ENCODE measurements at regions not wholly inside any gene's neighbourhood (a gene's known extent, or its start where the extent isn't known, plus 50 kb on each side); places are given as distances from the start of the nearest gene placed in this dataset.

DNA sequence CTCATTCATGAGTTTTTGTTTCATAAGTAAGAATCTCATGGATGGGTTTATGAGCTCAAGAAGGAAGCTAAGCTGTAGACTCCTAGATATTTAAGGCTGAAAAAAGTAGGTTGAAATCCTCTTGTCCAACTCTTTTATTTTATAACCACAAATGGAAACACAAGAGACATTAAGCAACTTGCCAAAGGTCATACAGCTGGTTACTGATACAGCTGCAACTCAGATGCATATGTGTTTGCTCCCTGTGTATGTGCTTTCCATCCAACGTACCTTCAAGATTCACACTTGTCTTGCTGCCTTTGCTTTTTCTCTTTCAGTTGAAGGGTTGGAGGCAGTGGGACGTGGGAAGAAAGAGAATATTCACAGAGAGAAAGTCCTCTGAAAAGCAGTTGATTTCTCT, 153.5 kb upstream of the STMND1 start:
- peak overlapping the region; percentile 99 for H3K27ac Mint-ChIP-seq
- H3K9me3 Mint-ChIP-seq, result peaks cover 8% of the 10 kb centered on the region; the same call in 1 of the 2 replicates
- no peaks in the 10 kb centered on the region for H3K36me3 Mint-ChIP-seq (ENCODE audit: low read depth)
- DNase-seq, result no peak
- H3K4me1 Mint-ChIP-seq (ENCODE audit: low read depth), result peaks cover 80% of the 10 kb centered on the region
- TF ChIP-seq CTCF (IDR thresholded peaks at IDR 0.05), result no peak
- no peaks in the 10 kb centered on the region; the same call in 1 of the 2 replicates for H3K27me3 Mint-ChIP-seq (ENCODE audit: insufficient read depth)
- H3K4me3 Mint-ChIP-seq, result peak overlapping the region; percentile 81

DNA sequence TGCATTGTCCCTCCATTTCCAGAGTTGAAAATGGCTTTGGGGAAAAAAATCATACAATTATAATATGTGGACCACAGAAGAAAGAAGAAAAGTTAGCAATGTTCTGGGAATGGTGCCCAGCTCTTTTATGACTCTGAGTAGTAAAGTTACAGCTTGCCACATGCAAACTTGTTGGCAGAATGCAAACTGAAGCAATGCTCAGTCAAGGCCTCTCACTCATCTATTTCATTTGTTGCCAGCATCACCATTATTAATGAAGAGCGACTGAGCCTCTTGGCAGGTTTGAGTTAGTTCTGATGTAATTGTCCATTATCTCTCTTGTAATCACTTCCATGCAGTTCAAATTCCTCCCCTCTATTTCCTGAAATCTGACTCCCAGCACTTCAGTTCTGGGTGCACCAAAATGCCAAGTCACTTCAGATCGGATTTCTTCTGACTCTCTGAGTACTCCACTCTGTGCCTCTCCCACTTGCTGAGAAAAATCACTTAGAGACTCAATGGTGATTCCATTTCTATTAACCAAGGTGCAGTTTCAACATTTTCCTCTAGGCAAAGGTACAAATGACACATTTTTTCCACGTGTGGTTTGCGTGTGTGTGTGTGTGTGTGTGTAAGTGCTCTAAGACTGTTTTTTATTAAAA, 154.4 kb upstream of the STMND1 start:
- peak overlapping the region; percentile 81 for H3K4me3 Mint-ChIP-seq
- DNase-seq, result peak; percentile 98
- peak overlapping the region; percentile 99 for H3K27ac Mint-ChIP-seq
- H3K4me1 Mint-ChIP-seq (ENCODE audit: low read depth), result peaks cover 71% of the 10 kb centered on the region
- H3K9me3 Mint-ChIP-seq, result peaks cover 8% of the 10 kb centered on the region; the same call in 1 of the 2 replicates
- peak; percentile 13; the same call in 1 of the 2 replicates for TF ChIP-seq CTCF (IDR thresholded peaks at IDR 0.05)
- H3K27me3 Mint-ChIP-seq (ENCODE audit: insufficient read depth), result no peaks in the 10 kb centered on the region; the same call in none of the 2 replicates
- no peaks in the 10 kb centered on the region for H3K36me3 Mint-ChIP-seq (ENCODE audit: low read depth)

GRCh38 chr6:16944596-16944995, 157.3 kb upstream of the STMND1 start:
- Mint-ChIP-seq H3K36me3 (ENCODE audit: low read depth) (0 out of 2 replicates have a peak, but pooled peaks cover 4% of the 10 kb centered on the region), H3K27ac (peak overlapping the region; percentile 46; the same call in 1 of the 2 replicates), H3K9me3 (peaks cover 13% of the 10 kb centered on the region; the same call in 1 of the 2 replicates), H3K4me3 (no peak overlapping the region), H3K4me1 (ENCODE audit: low read depth) (peaks cover 53% of the 10 kb centered on the region), H3K27me3 (ENCODE audit: insufficient read depth) (peaks cover 3% of the 10 kb centered on the region)
- no peak for DNase-seq
- TF ChIP-seq CTCF (IDR thresholded peaks at IDR 0.05), result no peak

DNA sequence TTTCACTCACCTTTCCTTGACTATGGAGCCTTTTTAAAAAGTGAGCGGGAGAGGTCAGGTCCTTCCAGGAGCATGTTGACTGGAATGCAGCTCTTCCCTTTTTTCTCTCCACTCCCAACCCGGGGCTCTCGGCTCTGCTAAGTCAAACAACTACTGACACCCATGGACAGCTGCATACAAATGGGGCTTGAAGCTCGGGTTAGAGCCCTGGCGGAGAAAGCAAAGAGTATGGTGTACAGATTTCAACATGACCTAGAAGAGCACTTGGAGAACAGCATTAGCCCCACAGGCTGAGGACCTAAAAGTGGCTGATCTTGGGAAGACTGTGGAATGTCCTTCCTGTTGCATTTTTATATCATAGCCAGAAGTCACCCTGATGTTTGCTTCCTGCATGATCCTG, 162.0 kb upstream of the STMND1 start:
- Mint-ChIP-seq H3K9me3 (peaks cover 13% of the 10 kb centered on the region; the same call in 1 of the 2 replicates), H3K4me3 (no peak overlapping the region), H3K36me3 (ENCODE audit: low read depth) (0 out of 2 replicates have a peak, but pooled peaks cover 4% of the 10 kb centered on the region), H3K27me3 (ENCODE audit: insufficient read depth) (peaks cover 3% of the 10 kb centered on the region), H3K27ac (no peak overlapping the region), H3K4me1 (ENCODE audit: low read depth) (peaks cover 29% of the 10 kb centered on the region)
- TF ChIP-seq CTCF (IDR thresholded peaks at IDR 0.05), result no peak
- DNase-seq, result no peak

GRCh38 chr6:16939351-16939750, 162.5 kb upstream of the STMND1 start:
- H3K27ac Mint-ChIP-seq, result no peak overlapping the region
- H3K27me3 Mint-ChIP-seq (ENCODE audit: insufficient read depth), result peaks cover 3% of the 10 kb centered on the region
- peaks cover 9% of the 10 kb centered on the region; the same call in 1 of the 2 replicates for H3K9me3 Mint-ChIP-seq
- TF ChIP-seq CTCF (IDR thresholded peaks at IDR 0.05), result no peak
- 0 out of 2 replicates have a peak, but pooled peaks cover 4% of the 10 kb centered on the region for H3K36me3 Mint-ChIP-seq (ENCODE audit: low read depth)
- H3K4me1 Mint-ChIP-seq (ENCODE audit: low read depth), result peaks cover 25% of the 10 kb centered on the region
- no peak for DNase-seq
- H3K4me3 Mint-ChIP-seq, result no peak overlapping the region
